T-cell (primary cell): ENCODE measurements at regions not wholly inside any gene's neighbourhood (a gene's known extent, or its start where the extent isn't known, plus 50 kb on each side); places are given as distances from the start of the nearest gene placed in this dataset.

Source experiments
- ATAC-seq, 4 experiments: fragments of 200-7000 bp in 3 of 4; fragments of 150-1000 bp in 1 of 4; cut with Tn5 transposase; replicated peaks in 1 of 4; 1 replicate in 3 of 4; 2 replicates in 1 of 4; pipeline ENCODE4 v1.10.0; 2021; ENCODE audit warnings: moderate library complexity in 3 of 4, mild to moderate bottlenecking in 2 of 4, moderate number of reproducible peaks in 1 of 4
- CTCF ChIA-PET, 2 donors: fragments of 300-600 bp; sonication (Branson Sonifier 250); formaldehyde crosslinking; loops; one replicate each; lab custom pipeline; 2022; ENCODE audit warnings: antibody characterized with exemption in 2 of 2; lab: Charles Lee
- POLR2A ChIA-PET, 2 donors: fragments of 300-600 bp; sonication (Branson Sonifier 250); formaldehyde crosslinking; loops; one replicate each; lab custom pipeline; 2022; ENCODE audit warnings: antibody characterized with exemption in 2 of 2; lab: Charles Lee
- DNase-seq, 35 experiments: peaks; one replicate each; pipeline versions ENCODE4 v3.0.0 to v3.0.0-alpha.2; 2013 to 2023
- H3K27ac ChIP-seq: one replicate; pipeline ENCODE4 v1.5.1; 2013; ENCODE audit warnings: low read length
- H3K27me3 ChIP-seq, 2 experiments: replicated peaks in 1 of 2; 1 replicate in 1 of 2; 2 replicates in 1 of 2; pipeline versions ENCODE4 v1.6.1 to v1.7.0; 2013; ENCODE audit warnings: low read length in 1 of 2, mixed read lengths in 1 of 2; ENCODE audit not compliant: control insufficient read depth in 2 of 2, insufficient read depth in 2 of 2; ENCODE audit errors: extremely low read depth in 1 of 2
- H3K36me3 ChIP-seq, 2 donors: 1 replicate in 1 of 2; 2 replicates in 1 of 2; pipeline versions ENCODE4 v1.6.1 to v1.7.0; 2013; ENCODE audit warnings: low read length in 1 of 2; ENCODE audit not compliant: control insufficient read depth in 2 of 2, insufficient read depth in 1 of 2; ENCODE audit errors: extremely low read depth in 1 of 2
- H3K4me1 ChIP-seq, 2 experiments: 1 replicate in 1 of 2; 2 replicates in 1 of 2; pipeline versions ENCODE4 v1.6.1 to v1.7.0; 2013; ENCODE audit warnings: low read length in 2 of 2, mixed read lengths in 1 of 2; ENCODE audit not compliant: insufficient read depth in 2 of 2, control insufficient read depth in 1 of 2; ENCODE audit errors: extremely low read depth in 1 of 2
- H3K4me3 ChIP-seq, 2 donors: 1 replicate in 1 of 2; 2 replicates in 1 of 2; pipeline versions ENCODE4 v1.5.1 to v1.7.0; 2013; ENCODE audit warnings: mild to moderate bottlenecking in 2 of 2, low read length in 1 of 2, moderate library complexity in 1 of 2; ENCODE audit not compliant: control insufficient read depth in 1 of 2; ENCODE audit errors: extremely low read depth in 1 of 2
- H3K9me3 ChIP-seq: 2 replicates; pipeline ENCODE4 v1.7.0; 2013
- H3K27ac Mint-ChIP-seq, 2 donors: one replicate each; pipeline ENCODE4 v1.8.0; 2020 to 2021; ENCODE audit warnings: mild to moderate bottlenecking in 2 of 2, mixed read lengths in 2 of 2
- H3K27me3 Mint-ChIP-seq, 2 donors: one replicate each; pipeline ENCODE4 v1.8.0; 2021 to 2022; ENCODE audit warnings: mixed read lengths in 2 of 2
- H3K36me3 Mint-ChIP-seq: one replicate; pipeline ENCODE4 v1.8.0; 2021; ENCODE audit warnings: mixed read lengths
- H3K4me1 Mint-ChIP-seq, 3 donors: one replicate each; pipeline ENCODE4 v1.8.0; 2020 to 2022; ENCODE audit warnings: mixed read lengths in 3 of 3, mild to moderate bottlenecking in 1 of 3
- H3K4me3 Mint-ChIP-seq, 3 donors: one replicate each; pipeline ENCODE4 v1.8.0; 2020 to 2022; ENCODE audit warnings: mild to moderate bottlenecking in 3 of 3, mixed read lengths in 3 of 3, moderate library complexity in 3 of 3
- H3K9me3 Mint-ChIP-seq, 3 donors: one replicate each; pipeline ENCODE4 v1.8.0; 2020 to 2022; ENCODE audit warnings: mixed read lengths in 3 of 3
- WGBS: methylation state at CpG from one replicate; pipeline ENCODE4 v1.1.5; 2013; ENCODE audit warnings: missing lambda C conversion rate; ENCODE audit not compliant: insufficient coverage; 5-methylcytosine and 5-hydroxymethylcytosine counted together

GRCh38 chr20:22217712-22218352 lies 366.5 kb downstream of the FOXA2 start:
- Mint-ChIP-seq H3K36me3 (no peaks in the 10 kb centered on the region), H3K4me1 (no peaks in the 10 kb centered on the region), H3K9me3 (peaks cover 0 to 17% (median 3%) of the 10 kb centered on the region in 3 donors), H3K27me3 (no peaks in the 10 kb centered on the region), H3K4me3 (no peak overlapping the region), H3K27ac (no peak overlapping the region)
- DNase-seq, result no peak
- ChIA-PET POLR2A (interaction anchor here in 1 of 2 donors (0.5 kb wide), 1 partner anchor 289 kb away, joined by 3 read pairs; no protein-coding TSS in a partner anchor), CTCF (no interaction called here)
- H3K4me3 ChIP-seq, result no peak overlapping the region
- no peaks in the 10 kb centered on the region for H3K9me3 ChIP-seq
- ATAC-seq, result no peak
- no peaks in the 10 kb centered on the region for H3K36me3 ChIP-seq
- H3K4me1 ChIP-seq, result no peaks in the 10 kb centered on the region
- H3K27me3 ChIP-seq, result no peaks in the 10 kb centered on the region
- H3K27ac ChIP-seq, result no peak overlapping the region
- no CpG with 5 or more reads among the region's 2 CpGs for WGBS

GRCh38 chr20:22216984-22217383 lies 367.4 kb downstream of the FOXA2 start:
- DNase-seq, result no peak
- no peaks in the 10 kb centered on the region for H3K27me3 Mint-ChIP-seq
- Histone ChIP-seq H3K36me3 (no peaks in the 10 kb centered on the region), H3K4me3 (no peak overlapping the region), H3K4me1 (no peaks in the 10 kb centered on the region), H3K27ac (no peak overlapping the region), H3K27me3 (no peaks in the 10 kb centered on the region), H3K9me3 (no peaks in the 10 kb centered on the region)
- no peak overlapping the region for H3K4me3 Mint-ChIP-seq
- no peak for ATAC-seq
- no peak overlapping the region for H3K27ac Mint-ChIP-seq
- no peaks in the 10 kb centered on the region for H3K36me3 Mint-ChIP-seq
- no peaks in the 10 kb centered on the region for H3K4me1 Mint-ChIP-seq
- ChIA-PET POLR2A (no interaction called here), CTCF (no interaction called here)
- 96% methylated on average over 4 of the region's 11 CpGs for WGBS
- peaks cover 0 to 17% (median 3%) of the 10 kb centered on the region in 3 donors for H3K9me3 Mint-ChIP-seq

- Histone ChIP-seq H3K36me3 (no peaks in the 10 kb centered on the region), H3K4me1 (no peaks in the 10 kb centered on the region), H3K9me3 (no peaks in the 10 kb centered on the region), H3K4me3 (no peak overlapping the region), H3K27ac (no peak overlapping the region), H3K27me3 (no peaks in the 10 kb centered on the region)
- no peak for ATAC-seq
- no peaks in the 10 kb centered on the region for H3K36me3 Mint-ChIP-seq
- no peak overlapping the region for H3K4me3 Mint-ChIP-seq
- H3K4me1 Mint-ChIP-seq, result no peaks in the 10 kb centered on the region
- no peak overlapping the region for H3K27ac Mint-ChIP-seq
- no peak for DNase-seq
- 80% methylated on average over 1 of the region's 3 CpGs for WGBS
- peaks cover 0 to 14% (median 3%) of the 10 kb centered on the region in 3 donors for H3K9me3 Mint-ChIP-seq
- no peaks in the 10 kb centered on the region for H3K27me3 Mint-ChIP-seq
- POLR2A ChIA-PET, result no interaction called here
- CTCF ChIA-PET, result no interaction called here
These were observed 370.1 kb downstream of the FOXA2 start for GRCh38 chr20:22214296-22214695.

- POLR2A ChIA-PET, result no interaction called here
- CTCF ChIA-PET, result no interaction called here
- Histone ChIP-seq H3K27me3 (no peaks in the 10 kb centered on the region), H3K4me1 (no peaks in the 10 kb centered on the region), H3K4me3 (no peak overlapping the region), H3K9me3 (no peaks in the 10 kb centered on the region), H3K36me3 (no peaks in the 10 kb centered on the region), H3K27ac (no peak overlapping the region)
- no peak overlapping the region for H3K27ac Mint-ChIP-seq
- DNase-seq (no peak), ATAC-seq (no peak)
- no peak overlapping the region for H3K4me3 Mint-ChIP-seq
- no peaks in the 10 kb centered on the region for H3K4me1 Mint-ChIP-seq
- peaks cover 0 to 14% (median 3%) of the 10 kb centered on the region in 3 donors for H3K9me3 Mint-ChIP-seq
- no peaks in the 10 kb centered on the region for H3K27me3 Mint-ChIP-seq
- no CpG with 5 or more reads among the region's 4 CpGs for WGBS
- H3K36me3 Mint-ChIP-seq, result no peaks in the 10 kb centered on the region
These were observed 371.1 kb downstream of the FOXA2 start for GRCh38 chr20:22213271-22213670.

GRCh38 chr20:22207280-22207679 lies 377.1 kb downstream of the FOXA2 start:
- Mint-ChIP-seq H3K9me3 (peaks cover 0 to 23% (median 20%) of the 10 kb centered on the region in 3 donors), H3K36me3 (no peaks in the 10 kb centered on the region), H3K27ac (no peak overlapping the region), H3K27me3 (no peaks in the 10 kb centered on the region), H3K4me1 (no peaks in the 10 kb centered on the region), H3K4me3 (no peak overlapping the region)
- no peaks in the 10 kb centered on the region for H3K9me3 ChIP-seq
- H3K4me3 ChIP-seq, result no peak overlapping the region
- no peaks in the 10 kb centered on the region for H3K36me3 ChIP-seq
- no peaks in the 10 kb centered on the region for H3K4me1 ChIP-seq
- no peak overlapping the region for H3K27ac ChIP-seq
- no peak for DNase-seq
- ChIA-PET CTCF (no interaction called here), POLR2A (no interaction called here)
- no peak for ATAC-seq
- H3K27me3 ChIP-seq, result no peaks in the 10 kb centered on the region

GRCh38 chr20:22204801-22205200 lies 379.6 kb downstream of the FOXA2 start:
- Histone ChIP-seq H3K27ac (no peak overlapping the region), H3K27me3 (no peaks in the 10 kb centered on the region), H3K4me3 (no peak overlapping the region), H3K4me1 (no peaks in the 10 kb centered on the region), H3K9me3 (no peaks in the 10 kb centered on the region), H3K36me3 (no peaks in the 10 kb centered on the region)
- CTCF ChIA-PET, result no interaction called here
- 72% methylated on average over 4 of the region's 4 CpGs for WGBS
- no peak overlapping the region for H3K4me3 Mint-ChIP-seq
- POLR2A ChIA-PET, result no interaction called here
- H3K9me3 Mint-ChIP-seq, result peaks cover 17 to 34% (median 29%) of the 10 kb centered on the region in 3 donors
- H3K27ac Mint-ChIP-seq, result no peak overlapping the region
- DNase-seq, result no peak
- H3K4me1 Mint-ChIP-seq, result no peaks in the 10 kb centered on the region
- no peaks in the 10 kb centered on the region for H3K36me3 Mint-ChIP-seq
- no peaks in the 10 kb centered on the region for H3K27me3 Mint-ChIP-seq
- ATAC-seq, result no peak

- CTCF ChIA-PET, result no interaction called here
- no CpG with 5 or more reads among the region's 1 CpG for WGBS
- Mint-ChIP-seq H3K9me3 (peaks cover 15 to 31% (median 17%) of the 10 kb centered on the region in 3 donors), H3K36me3 (no peaks in the 10 kb centered on the region), H3K27me3 (no peaks in the 10 kb centered on the region), H3K4me1 (no peaks in the 10 kb centered on the region), H3K27ac (no peak overlapping the region), H3K4me3 (no peak overlapping the region)
- DNase-seq (no peak), ATAC-seq (no peak)
- Histone ChIP-seq H3K4me3 (no peak overlapping the region), H3K9me3 (no peaks in the 10 kb centered on the region), H3K27me3 (no peaks in the 10 kb centered on the region), H3K36me3 (no peaks in the 10 kb centered on the region), H3K4me1 (no peaks in the 10 kb centered on the region), H3K27ac (no peak overlapping the region)
- POLR2A ChIA-PET, result interaction anchor here in 1 of 2 donors (0.6 kb wide), 1 partner anchor 37 kb away, joined by 4 read pairs; no protein-coding TSS in a partner anchor
These were observed 402.2 kb downstream of the FOXA2 start for GRCh38 chr20:22182148-22182547.
